HG02943 (cell line): ENCODE measurements at regions not wholly inside any gene's neighbourhood (a gene's known extent, or its start where the extent isn't known, plus 50 kb on each side); places are given as distances from the start of the nearest gene placed in this dataset.

Experiments used
- ATAC-seq: cut with Tn5 transposase; IDR thresholded peaks from one replicate; pipeline ENCODE4 v1.9.1; 2021; ENCODE audit warnings: mild to moderate bottlenecking, low read depth, moderate library complexity; ENCODE audit not compliant: unreplicated experiment

DNA sequence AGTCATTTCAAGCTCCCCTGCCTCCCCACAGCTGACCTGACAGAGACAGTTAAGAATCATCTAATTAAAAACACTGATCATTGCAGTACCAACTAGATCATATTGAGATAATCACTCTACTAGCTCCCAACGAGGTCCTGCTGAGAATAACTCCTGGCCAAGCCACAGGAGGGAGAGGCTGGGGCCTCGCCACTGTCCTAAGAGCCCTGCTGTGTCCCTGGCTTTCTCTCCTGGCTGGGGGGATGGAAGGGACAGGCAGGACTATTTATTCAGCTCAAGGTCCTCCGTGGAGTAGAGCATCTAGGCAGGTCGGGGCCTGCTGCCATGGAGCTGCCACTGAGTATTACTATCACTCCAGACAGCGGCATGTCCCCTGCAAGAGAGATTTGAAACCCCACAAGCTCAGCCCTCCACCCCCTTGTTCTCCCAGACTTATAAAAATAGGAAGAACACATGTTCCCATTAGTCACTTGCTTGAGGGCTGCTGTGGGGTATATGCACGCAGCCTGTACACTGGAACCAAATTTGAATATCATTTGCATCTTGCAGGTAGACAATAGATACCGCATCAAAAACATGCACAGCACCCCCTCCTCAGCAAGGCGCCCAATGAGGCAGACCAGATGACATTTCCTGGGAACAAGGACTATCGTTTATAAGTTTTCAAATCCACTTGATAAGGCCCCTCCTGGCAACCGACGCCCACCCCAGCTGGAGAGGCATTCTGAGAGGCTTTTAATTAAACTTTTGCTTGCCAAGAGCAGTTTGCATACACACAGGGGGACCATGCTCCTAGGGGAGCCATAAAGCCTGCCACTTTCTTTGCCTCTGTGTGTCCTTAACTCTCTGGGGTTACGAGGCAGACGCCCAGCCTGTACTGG is 385.2 kb upstream of the ZFHX3 start:
- ATAC-seq = no peak

DNA sequence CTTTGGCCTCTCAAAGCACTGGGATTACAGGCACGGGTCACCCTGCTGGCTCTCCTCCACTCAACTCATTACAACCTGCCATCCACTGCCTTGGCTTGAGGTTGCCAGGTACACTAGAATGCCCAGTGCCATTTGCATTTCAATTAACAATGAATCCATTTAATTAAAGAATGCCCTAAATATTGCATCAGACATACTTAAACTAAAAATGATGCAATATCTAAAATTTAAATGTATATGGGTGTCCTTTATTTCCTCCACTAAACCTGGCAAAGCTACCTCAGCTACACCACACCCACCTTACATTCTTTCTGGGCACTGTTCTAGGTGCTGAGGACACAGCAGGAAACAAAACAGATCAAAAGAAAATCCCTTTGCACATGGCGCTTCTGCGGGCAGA is 382.2 kb upstream of the ZFHX3 start:
- no peak for ATAC-seq

DNA sequence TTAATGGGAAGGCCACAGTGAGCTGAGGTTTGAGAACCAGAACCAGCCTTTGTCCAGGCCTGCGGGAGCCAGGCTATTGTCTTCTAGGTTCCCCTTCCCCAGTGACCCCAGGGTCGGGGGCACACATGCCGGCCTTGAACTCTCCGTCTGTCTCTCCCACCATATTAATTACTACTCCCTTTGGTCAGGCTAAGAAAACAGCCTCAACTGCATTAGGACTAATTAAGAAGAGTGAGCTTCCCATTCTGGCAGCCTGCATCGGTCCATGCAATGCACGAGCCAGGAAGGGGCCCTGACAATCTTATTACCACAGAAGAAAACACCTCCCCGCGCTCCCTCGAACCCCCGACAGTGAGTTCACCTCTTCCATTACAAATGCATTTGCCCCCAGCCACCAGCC is 380.2 kb upstream of the ZFHX3 start:
- no peak for ATAC-seq

DNA sequence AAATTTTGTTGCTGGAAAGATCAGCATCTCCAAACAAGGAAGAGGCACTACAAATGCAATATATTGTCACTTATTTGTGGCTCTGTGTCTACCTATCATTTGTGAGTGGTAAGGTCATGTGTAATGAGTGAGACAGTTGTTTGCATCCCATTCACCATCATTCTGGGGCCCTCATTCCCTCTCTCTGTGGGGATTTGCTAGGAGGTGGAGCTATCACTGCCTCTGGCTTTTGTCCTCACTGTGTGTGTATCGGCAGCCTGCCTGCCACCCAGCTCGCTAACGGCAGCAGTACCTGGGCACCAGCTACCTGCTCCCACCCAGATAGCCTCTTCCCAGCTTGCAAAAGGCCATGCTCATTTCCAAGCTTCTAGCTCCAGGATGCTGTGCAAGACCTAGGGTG is 379.2 kb upstream of the ZFHX3 start:
- ATAC-seq = no peak

DNA sequence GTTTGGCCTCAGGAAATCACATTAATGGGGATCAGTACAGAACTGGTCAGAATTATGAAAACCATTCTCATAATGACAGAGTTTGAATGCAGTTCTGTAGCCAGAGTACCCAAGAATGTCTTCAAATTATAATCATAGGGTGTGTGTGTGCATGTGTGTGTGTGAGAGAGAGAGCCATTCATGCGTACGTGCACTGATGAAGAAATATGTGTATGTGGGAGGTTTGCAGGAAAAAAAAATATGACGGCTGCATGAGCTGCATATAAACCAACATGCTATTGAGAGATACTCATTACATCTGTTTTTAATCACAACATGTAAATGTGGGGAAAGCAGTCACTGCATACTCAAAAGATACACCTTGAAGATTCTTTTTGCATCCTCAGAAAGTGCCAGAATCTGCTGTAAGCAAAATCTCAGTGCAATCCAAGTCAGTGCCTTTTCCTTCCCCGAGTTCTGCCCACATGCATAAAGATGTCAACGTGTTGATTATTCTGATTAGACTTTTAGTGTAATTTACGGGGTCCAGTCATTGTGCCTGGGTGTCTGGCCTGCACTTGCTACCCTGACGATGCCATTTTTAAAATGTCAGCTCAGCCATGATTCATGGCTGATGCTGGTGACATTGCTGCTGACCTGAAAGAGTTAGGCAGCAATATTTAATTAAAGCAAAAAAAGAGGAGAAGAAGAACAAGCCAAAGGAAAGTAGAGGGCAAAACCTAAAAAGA is 378.7 kb upstream of the ZFHX3 start:
- ATAC-seq = no peak

DNA sequence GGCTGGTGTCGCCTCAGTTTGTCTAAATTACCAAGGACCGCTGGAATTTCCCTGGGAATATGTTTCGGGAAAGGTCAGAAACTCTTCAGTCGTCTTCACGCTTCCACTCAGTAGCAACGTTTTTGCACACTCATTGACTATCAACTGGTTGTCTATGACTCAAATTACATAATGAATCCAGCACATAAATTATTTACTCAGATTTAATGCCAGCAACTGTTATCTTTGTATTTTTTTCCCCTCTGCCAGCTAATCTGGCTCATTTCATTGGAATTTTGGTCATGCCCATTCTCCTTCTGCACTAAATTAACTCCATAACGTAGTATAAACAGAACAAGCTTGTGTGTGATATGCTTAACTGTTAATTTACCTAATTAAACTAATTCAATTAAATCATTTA is 372.7 kb upstream of the ZFHX3 start:
- ATAC-seq = no peak

DNA sequence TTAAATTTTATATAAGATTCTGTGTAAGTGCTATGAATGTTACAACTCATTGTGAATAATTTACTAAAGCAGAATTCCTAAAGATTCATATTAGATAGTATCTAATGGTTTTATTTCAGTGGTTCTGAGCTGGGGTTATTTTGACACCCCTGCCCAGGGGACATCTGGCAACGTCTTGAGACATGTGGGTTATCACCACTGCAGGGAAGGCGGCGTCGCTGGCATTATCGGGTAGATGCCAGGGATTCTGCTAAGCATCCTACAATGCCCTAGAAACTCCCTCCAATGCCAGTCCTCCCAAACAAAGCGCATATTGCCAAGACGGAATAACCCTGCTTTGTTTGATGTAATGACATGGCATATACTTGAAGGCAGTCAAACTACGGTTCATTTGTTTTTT is 372.3 kb upstream of the ZFHX3 start:
- no peak for ATAC-seq

DNA sequence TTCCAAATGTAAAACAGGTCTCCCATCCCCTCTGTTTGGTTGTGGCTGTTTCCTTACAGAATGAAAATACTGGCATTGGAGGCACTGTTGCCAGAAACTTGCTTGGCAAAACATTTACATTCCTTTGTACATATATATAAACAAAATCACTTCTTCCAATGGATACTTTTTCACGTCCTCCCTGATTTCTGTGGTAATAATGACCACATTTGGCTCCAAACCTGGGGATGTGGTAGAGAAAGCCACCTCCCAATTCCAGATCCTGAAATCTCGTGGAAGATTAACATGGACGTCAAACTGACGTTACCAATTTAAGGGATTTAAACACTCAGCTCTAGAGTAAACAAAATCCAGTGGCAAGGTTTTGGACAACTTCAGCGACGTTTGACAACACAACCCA is 370.8 kb upstream of the ZFHX3 start:
- ATAC-seq = no peak

DNA sequence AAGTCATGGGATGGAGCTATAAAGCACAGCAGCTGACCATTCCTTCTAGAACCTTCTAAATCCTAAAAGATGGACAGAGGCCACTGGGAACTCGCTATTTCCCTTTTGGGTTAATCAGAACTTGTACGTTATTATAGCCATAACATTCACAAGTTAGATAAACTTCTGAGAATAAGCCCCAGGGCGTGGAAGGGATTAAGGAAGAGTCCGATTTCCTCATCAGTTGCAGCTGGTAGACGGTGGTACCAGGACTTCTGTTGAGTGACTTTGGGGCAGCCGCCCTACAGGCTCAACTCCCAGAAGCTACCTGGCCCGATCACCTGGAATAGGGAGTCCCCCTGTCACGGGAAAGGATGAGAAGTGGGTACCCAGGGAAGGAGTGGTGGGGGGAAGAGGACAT is 370.1 kb upstream of the ZFHX3 start:
- no peak for ATAC-seq

DNA sequence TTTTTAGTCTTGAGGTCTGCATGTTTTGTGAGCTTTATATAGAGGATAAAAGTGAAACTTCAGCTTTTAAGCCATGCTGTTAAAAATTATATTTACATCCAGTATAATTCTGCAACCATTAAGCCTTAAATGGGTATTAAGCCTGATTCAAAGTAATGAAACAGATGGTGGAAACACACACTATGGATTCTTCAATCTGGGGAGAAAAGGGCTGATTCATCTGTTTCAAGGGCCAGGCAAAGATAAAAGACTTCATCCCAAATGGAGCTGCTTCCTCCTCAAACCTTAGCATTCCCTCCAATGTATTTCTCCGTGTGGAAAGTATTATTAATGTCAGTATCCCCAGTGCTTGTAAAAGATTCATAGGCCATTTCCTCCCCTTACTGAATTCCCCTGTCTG is 367.4 kb upstream of the ZFHX3 start:
- ATAC-seq = no peak

DNA sequence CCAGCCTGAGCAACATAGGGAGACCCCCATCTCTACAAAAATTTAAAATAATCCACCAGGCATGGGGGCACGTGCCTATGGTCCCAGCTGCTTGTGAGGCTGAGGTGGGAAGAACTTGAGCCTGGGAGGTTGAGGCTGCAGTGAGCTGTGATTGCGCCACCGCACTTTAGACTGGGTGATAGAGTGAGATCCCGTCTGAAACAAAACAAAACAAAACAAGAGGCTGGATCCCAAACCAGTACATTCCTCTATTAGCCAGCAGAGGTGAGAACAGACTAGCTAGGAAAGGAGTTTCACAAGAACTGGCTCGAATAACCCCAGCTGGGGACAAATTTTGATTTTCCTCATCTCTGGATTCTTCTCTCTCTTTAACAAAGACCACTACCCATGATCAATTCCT is 366.7 kb upstream of the ZFHX3 start:
- ATAC-seq = no peak

DNA sequence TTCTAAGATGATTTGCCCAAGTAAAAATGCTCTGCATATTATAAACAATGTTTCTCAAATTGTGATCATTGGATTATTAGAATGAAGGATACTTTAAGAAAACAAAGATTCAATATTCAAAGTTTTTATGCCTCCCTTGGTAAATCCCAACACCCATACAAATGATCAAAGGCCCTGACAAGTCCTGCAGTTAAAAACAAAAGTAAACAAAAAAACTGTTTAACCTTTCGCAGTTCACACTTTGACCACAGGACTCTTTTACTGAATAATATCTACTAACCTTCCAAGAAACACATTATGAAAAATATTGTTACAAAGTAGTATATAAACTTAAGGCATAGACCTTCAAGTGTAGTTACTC is 365.9 kb upstream of the ZFHX3 start:
- no peak for ATAC-seq

DNA sequence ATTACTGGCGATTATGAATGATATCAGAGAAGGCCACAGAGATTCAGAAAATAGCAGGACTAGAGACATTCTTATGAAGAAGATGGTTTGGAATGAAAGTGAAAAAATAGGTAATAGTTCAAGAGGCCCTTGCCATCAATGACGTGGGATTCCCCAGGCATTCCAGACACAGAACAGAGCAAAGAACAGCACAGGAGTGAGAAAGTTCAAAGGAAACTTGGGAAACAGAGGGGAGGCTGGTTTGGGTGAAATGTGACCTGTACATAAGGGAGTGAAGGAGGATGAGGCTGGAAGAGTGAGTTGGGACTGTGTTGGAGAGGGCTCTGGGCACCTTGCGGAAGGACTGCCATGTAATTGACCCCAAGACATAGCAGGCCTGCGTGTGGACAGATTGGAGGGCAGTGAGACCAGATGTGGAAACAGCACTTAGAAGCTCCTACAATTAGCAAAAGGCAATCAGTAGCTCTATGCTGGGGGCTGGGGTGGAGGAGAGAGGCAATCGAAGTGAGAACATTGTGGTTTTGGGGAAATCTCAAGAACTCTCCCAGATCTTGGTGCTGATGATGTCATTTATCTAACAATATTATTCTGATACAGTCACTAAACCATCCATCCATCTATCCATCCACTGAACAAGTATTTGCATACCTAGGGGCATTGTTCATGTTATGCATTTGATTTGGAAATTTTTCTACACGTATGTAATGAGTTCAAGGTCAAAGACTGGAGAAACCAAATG is 365.3 kb upstream of the ZFHX3 start:
- ATAC-seq = no peak

DNA sequence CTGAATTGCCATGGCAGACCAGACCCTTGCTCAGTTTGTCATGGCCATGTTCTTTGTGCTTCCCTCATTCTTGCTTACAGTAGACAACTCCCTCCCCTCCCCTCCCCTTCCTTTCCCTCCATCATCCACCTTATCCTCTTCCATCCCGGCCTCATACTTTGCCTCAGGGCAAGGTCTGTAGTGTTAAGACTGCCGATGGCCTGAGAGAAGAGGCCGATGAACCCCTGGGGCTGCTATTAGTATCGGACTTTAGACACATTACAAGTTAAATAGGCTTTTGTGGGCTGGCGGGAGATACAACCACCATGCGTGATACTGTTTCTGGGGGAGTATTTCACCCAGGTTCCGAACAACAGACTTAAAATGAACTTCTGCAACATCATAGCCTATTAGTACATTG is 364.5 kb upstream of the ZFHX3 start:
- no peak for ATAC-seq

DNA sequence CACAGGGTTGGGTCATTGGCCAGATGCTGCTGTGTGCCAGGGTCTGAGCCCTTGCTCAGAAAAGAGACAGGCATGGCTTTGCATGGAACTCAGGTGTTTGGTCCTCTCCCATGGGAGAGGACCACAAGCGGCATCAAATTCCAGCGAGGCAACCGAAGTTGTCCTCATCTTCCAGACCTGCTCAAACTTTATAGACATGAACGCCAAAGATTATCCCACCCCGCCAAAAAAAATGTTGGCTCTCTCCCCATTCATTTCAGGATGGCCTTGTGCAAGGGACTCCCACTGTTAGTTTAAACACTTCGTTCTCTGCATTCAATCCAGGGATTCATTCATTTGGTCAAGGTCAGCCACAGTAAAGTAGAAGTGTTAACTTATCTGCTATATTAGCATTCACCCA is 360.8 kb upstream of the ZFHX3 start:
- no peak for ATAC-seq

DNA sequence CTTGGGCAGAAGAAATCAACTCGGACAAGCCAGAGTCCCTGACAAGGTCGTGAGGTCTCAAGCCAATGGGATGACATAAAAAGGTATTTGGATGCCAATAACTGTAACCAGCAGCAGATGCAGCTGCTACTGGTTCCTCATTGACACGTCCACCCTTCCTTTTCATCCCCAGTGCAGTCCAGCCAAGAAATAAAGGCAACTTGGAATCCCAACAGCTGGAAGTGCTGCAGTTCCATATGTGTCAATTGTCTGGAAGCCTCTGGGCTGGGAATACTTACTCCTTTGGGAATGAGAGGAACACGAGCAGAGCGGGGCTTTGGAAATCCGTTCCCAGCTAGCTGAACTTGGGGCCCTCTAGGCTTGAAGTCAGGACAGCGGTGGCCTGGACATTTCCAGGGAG is 360.4 kb upstream of the ZFHX3 start:
- no peak for ATAC-seq

DNA sequence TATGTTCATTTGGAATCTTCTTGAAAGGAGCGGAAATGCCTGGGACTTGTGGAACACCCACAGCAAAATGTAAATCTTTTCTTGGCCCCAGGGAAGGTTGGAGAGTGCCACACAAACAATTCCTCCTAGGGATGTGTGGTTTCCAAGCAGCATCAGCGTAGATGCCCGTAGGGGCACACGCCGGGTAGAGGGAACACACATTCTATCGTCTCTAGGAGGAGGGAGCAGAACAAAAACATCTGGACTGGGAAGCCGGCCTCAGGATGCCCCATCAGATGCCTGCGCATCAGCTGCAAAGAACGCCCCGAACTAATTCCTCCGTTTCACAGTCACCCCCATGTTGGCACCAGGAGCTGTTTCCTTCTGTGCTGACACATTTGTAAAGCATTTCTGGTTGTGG is 357.9 kb upstream of the ZFHX3 start:
- ATAC-seq = no peak

DNA sequence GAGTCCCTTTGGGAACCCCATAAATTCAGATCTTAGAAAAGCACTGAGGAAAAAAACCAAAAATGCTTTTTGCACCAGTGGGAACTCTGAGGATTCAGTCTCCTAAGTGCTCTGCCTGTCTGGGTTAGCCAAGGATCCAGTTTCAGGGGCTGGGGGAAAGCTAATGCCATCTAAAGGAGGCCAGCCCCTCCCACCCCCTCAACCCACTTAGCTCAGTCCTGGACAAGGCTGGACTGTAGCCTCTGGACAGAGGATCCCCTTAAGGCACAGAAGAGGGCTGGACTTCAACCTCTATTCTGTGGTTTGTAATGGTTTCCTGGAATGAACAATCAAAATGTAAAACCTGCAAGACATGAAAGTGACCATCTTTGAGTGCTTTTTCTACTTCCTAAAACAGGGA is 356.1 kb upstream of the ZFHX3 start:
- ATAC-seq = no peak

DNA sequence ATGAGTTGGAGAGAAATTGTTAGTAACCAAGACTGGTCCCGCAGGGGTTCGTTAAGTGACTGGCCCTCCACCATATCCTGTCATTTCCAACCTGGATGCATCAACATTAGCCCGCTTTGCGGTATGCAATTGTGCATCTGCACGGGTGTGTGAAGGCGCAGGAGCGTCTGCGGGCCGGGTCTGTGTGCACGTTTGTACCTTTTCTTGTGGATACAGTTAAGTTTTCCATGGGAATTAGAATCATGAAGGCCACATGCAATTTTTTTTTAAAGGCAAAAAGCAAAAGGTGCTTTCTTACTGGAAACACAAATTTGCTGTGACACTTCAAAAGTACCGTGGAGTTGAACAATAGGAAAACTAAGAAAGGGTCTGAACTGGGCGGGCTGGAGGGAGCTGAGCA is 355.4 kb upstream of the ZFHX3 start:
- ATAC-seq = no peak

DNA sequence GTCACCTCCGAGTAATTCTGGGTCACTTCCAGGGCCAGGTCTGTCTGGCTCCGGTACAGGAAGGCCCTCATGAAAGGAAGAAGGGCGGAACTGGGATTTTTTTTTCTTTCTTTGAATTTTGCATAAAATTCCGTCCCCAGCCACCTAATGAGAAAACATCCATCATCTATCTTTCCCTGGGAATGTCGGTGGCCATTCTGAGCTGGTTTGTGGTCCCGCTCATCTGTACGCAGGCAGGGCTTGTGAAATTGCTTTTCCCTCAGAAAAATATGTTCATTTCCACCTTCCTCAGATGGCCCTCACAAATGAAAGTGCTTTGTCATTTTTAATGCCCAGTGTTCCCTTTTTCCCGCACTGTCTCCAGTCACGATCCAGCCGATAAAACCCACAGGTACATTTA is 353.0 kb upstream of the ZFHX3 start:
- ATAC-seq = no peak

DNA sequence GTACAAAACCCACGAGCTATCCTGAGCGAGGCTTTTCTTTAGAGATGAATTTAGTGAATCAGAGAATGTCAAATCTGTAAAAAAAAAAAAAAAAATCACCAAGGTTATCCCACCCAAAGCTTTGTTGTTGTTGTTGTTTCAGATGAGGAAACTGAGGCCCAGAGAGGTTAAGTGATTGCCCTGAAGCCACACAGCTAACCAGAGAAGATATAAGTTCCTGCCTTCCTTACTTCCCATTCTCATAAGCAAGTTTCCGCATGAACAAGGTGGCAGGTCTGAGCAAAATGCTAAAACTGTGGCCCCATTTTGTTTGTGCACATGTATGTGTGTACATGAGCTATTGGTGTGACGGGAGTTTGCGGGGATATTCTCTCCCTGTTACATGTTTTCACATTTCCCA is 352.1 kb upstream of the ZFHX3 start:
- ATAC-seq = no peak

DNA sequence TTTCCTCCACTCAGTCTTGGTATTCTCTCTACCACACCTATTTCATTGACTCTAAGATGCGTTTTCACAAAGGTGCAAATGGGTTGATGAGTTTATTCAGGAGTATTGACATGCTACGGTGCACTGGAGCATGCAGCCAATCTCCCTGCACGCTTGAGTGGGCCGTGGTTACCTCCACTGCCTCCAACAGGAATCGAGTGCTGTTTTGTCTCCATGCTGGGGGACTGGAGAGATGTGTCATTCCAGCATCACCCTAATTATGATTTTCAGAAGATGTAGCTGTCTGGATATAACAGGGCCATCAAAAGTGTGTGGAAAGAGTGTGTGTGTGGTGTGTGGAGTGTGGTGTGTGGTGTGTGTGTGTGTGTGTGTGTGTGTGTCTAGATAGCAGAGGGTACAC is 351.6 kb upstream of the ZFHX3 start:
- no peak for ATAC-seq
